HEK293T (cell line): ENCODE measurements at regions not wholly inside any gene's neighbourhood (a gene's known extent, or its start where the extent isn't known, plus 50 kb on each side); places are given as distances from the start of the nearest gene placed in this dataset.

Experiments used
- ARNT ChIP-seq: fragments of 450-650 bp; IDR thresholded peaks from 2 replicates; pipeline ENCODE4 v1.6.1; 2017; ENCODE audit warnings: mild to moderate bottlenecking
- BHLHE40 ChIP-seq: fragments of 450-650 bp; IDR thresholded peaks from 2 replicates; pipeline ENCODE4 v1.6.1; 2016; ENCODE audit warnings: mild to moderate bottlenecking, moderate library complexity, borderline replicate concordance
- FOXK2 ChIP-seq: fragments of 450-650 bp; IDR thresholded peaks from 2 replicates; pipeline ENCODE4 v1.6.1; 2016; ENCODE audit warnings: mild to moderate bottlenecking
- FOXM1 ChIP-seq: fragments of 450-650 bp; IDR thresholded peaks from 2 replicates; pipeline ENCODE4 v1.6.1; 2017; ENCODE audit warnings: mild to moderate bottlenecking, borderline replicate concordance
- LEF1 ChIP-seq: fragments of 450-650 bp; IDR thresholded peaks from 2 replicates; pipeline ENCODE4 v1.6.1; 2017; ENCODE audit warnings: mild to moderate bottlenecking, borderline replicate concordance
- SP1 ChIP-seq: fragments of 450-650 bp; IDR thresholded peaks from 2 replicates; pipeline ENCODE4 v1.6.1; 2017
- SUZ12 ChIP-seq: fragments of 450-650 bp; IDR thresholded peaks from 2 replicates; pipeline ENCODE4 v1.6.1; 2016; ENCODE audit warnings: mild to moderate bottlenecking
- TARDBP ChIP-seq: fragments of 450-650 bp; IDR thresholded peaks from 2 replicates; pipeline ENCODE4 v1.6.1; 2016
- ZNF384 ChIP-seq: fragments of 450-650 bp; IDR thresholded peaks from 2 replicates; pipeline ENCODE4 v1.6.1; 2016
- TF ChIP-seq, protein P1 (sequence below): fragments of 450-650 bp; IDR thresholded peaks from 2 replicates; pipeline ENCODE4 v1.6.1; 2016

DNA sequence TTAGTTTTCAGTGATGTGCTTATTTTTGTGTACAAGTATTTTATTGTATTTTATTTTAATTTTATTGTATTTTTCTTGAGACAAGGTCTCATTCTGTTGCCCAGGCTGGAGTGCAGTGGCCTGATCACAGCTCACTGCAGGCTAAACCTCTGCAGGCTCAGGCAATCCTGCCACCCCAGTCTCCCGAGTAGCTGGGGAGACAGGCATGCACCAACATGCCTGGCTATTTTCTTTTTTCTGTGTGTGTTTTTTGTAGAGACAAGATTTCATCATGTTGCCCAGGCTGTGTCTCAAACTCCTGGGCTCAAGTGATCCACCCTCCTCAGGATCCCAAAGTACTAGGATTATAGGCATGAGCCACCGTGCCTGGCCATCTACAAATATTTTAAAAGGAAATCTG is 146.3 kb downstream of the MANEA start:
- TF ChIP-seq BHLHE40 = no peak
- TF ChIP-seq ZNF384 = no peak
- no peak for TF ChIP-seq ARNT
- no peak for TF ChIP-seq TARDBP
- TF ChIP-seq, protein P1, sequence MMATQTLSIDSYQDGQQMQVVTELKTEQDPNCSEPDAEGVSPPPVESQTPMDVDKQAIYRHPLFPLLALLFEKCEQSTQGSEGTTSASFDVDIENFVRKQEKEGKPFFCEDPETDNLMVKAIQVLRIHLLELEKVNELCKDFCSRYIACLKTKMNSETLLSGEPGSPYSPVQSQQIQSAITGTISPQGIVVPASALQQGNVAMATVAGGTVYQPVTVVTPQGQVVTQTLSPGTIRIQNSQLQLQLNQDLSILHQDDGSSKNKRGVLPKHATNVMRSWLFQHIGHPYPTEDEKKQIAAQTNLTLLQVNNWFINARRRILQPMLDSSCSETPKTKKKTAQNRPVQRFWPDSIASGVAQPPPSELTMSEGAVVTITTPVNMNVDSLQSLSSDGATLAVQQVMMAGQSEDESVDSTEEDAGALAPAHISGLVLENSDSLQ = no peak
- no peak for TF ChIP-seq SUZ12
- no peak for TF ChIP-seq FOXK2
- no peak for TF ChIP-seq SP1
- TF ChIP-seq FOXM1 = no peak
- no peak for TF ChIP-seq LEF1
